HG02610 (cell line): ENCODE measurements at regions not wholly inside any gene's neighbourhood (a gene's known extent, or its start where the extent isn't known, plus 50 kb on each side); places are given as distances from the start of the nearest gene placed in this dataset.

Experiments used
- ATAC-seq: cut with Tn5 transposase; IDR thresholded peaks from one replicate; pipeline ENCODE4 v1.9.1; 2021; ENCODE audit warnings: mild to moderate bottlenecking, moderate library complexity; ENCODE audit not compliant: unreplicated experiment

GRCh38 chr11:80655834-80656233 is 1215.0 kb upstream of the TENM4 start:
- ATAC-seq, result no peak

- no peak for ATAC-seq
Observed at GRCh38 chr11:80650966-80651365, 1210.1 kb upstream of the TENM4 start.

DNA sequence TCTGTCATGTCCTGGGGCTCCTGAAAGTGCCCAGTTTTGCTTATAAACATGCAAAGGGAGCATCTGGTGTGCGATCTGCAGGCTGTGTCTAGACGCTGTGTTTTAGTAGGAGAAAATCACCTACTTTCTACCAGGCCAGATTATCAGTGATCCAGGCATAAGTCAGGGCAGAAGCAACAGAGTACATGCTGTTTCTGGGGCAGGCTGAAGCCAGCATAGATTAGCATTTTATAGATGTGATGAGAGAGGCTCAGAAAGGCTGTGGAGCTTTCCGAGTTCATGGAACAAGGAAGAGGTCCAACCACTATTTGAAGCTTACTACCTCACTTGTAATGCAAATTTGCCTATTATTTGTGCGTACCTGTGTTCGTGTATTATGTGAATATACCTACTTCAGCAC is 1208.4 kb upstream of the TENM4 start:
- ATAC-seq, result no peak

DNA sequence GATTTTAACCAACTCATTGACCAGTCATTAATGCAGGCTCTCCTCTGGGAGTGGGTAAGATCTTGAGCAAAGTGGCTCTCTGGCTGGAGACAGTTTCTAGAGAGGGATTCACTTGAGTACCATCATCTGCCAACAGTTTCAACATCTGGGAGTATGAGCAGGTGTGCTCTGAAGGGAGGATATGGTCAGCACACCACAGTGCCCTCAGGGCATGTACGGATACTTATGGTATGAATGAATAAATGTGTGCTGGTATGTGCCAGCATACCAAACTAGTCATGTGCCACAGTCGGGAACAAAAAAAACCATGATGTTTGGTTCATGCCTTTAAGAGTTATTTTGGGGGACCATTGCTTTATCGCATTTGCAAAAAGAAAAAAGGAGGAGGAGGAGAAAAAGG is 1197.5 kb upstream of the TENM4 start:
- no peak for ATAC-seq

DNA sequence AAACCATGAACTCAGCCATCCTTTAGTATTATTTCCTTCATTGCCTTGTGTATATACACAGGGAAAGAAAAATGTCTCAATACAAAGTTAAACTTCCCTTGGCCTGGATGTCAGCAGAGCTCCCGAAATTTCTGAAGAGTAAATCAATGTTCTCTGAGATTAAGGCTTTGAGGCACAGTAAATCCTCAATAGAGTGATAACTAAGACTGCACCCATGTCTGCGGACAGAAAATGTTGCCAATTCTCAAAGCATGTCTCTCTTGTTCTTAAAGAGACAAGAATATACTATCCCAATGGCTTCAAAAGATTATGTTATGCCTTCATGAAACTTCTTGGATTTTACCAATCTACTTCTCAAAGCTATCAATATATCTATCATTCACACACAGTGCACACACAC is 1196.7 kb upstream of the TENM4 start:
- no peak for ATAC-seq

- no peak for ATAC-seq
Observed at GRCh38 chr11:80636999-80637398, 1196.2 kb upstream of the TENM4 start.

DNA sequence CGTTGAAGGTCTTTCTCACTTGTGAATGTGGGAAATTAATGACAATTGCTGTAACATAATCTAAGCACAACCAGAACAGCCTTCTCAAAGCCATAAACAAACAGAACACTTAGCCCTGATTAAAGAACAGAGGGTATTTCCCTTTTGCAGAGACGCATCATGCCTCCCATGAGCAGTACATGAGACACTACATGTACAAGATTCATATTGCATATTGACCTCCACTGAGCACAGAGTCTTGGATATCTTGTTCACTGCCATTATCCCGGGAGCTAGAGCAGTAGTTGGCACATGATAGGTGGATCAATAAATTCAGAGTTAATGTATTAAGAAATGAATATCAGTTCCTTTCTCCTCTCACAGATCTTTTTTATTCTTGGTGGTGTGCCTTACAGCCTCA is 1194.3 kb upstream of the TENM4 start:
- no peak for ATAC-seq

DNA sequence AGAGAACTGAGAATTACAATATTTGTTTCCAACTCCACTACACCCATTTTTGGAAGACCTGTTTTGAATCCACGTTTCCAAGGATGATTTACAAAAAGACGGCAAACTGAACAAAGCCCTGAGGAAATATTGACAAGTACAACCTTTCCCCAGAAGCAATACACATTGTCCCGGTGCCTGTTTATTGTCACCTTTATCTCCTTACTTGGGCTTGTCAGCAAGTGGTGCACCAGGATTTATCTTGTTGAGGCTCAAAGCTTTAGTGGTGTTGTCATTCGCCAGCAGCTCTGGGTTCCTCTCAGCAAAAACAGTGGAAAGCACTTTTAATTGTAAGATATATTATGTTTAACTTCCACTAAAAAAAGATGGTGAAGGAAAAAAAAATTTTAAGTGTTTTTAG is 1191.9 kb upstream of the TENM4 start:
- no peak for ATAC-seq

DNA sequence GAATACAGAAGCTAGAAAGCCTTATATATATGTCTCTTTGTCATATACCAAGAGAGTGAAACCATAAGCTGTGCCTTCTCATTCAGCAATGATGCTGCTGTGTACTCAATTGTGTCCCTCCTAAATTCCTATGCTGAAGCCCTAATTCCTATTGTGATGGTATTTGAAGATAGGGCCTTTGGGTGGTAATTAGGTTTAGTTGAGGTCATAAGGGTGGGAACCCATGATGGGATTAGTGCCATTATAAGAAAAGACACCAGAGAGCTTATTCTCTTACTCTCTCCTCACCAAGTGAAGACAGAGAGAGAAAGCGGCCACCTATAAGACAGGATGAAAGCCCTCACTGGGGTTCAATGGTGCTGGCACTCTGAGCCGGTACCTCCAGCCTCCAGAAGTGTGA is 1191.3 kb upstream of the TENM4 start:
- ATAC-seq, result no peak

GRCh38 chr11:80629466-80629865 is 1188.6 kb upstream of the TENM4 start:
- ATAC-seq, result no peak

DNA sequence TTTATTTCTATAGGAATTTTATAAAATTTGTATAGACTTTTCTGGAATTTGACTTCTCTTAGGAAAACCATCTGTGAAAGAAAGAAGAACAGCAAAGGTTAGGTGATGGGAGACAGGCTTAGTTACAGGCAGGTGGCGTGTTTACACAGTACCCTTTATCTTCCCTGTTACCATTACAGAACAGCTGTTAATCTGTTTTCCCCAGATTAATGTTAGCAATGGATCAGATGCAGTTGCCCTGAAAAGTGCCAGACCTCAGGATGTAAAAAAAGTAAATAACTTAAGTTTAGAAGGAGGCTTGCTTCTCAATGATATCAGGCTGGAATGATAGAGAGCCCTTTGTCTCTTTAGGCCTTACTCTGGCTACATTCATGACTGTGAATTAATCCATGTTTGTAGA is 1186.5 kb upstream of the TENM4 start:
- no peak for ATAC-seq

DNA sequence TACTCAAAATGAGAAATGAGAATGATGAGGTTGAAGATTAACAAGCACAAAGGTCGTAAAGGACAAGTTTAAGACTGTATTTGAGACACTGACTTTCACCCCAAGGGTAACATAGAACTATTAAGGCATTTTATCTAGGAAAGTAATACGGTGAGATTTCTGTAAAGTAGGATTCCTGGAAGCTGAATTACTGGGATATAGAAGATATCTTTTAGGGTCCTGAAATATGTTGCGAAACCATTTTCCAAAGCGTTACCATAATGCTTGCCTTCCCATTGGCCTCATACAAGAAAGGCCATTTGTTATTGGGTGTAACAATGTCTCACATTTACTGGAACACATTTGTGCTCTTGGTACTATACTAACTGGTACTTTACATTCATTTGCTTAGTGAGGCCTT is 1185.9 kb upstream of the TENM4 start:
- no peak for ATAC-seq

DNA sequence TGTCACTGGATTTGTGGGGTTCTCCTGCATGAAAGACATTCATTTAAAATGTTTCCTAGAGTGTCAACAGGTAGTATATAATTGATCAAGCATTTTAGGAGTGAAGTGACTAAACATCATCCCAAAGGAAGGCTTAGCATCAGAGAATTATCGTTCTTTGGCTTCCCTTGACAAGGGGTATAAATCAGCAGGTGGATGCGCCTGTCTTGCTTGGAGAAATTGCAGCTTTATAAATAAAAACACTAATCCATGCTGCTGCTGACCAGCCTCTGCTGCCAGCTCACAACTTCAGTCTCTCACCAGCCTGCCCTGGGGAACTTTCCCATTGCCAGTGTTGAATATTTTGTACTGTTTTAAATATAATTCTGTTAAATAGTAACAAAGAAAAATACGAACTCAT is 1184.7 kb upstream of the TENM4 start:
- no peak for ATAC-seq

DNA sequence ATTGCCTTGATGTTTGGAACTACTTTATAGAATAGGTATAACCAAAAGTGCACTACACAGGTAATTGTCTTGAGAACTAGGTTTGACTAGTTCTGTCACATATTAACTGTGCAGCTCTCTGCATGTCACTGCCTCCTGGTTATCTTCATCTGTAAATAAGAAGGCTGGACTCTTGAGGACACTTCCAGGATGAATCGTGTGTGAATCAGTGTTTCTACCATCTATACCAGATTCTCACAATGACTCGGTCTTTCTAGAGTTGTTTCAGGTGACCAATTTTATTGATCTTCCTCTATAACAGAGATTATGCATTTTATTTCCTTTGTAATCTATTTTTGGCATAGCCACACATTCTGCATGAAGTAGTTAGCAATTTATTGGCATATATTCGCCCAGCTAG is 1181.0 kb upstream of the TENM4 start:
- no peak for ATAC-seq

- no peak for ATAC-seq
Observed at GRCh38 chr11:80620867-80621266, 1180.0 kb upstream of the TENM4 start.

DNA sequence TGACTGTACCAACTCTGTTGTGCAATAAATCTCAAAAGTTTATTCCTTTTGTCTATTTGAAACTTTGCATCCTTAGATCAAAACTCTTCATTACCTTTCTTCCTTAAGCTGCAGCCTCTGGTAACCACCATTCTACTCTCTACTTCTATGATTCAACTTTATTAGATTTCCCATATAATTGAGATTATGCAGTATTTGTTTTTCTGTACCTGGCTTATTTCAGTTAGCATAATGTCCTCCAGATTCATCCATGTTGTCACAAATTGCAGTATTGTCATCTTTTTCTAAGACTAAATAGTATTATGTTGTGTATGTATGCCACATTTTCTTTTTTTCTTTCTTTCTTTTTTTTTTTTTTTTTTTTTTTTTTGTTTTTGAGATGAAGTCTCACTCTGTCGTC is 1176.3 kb upstream of the TENM4 start:
- ATAC-seq, result no peak

DNA sequence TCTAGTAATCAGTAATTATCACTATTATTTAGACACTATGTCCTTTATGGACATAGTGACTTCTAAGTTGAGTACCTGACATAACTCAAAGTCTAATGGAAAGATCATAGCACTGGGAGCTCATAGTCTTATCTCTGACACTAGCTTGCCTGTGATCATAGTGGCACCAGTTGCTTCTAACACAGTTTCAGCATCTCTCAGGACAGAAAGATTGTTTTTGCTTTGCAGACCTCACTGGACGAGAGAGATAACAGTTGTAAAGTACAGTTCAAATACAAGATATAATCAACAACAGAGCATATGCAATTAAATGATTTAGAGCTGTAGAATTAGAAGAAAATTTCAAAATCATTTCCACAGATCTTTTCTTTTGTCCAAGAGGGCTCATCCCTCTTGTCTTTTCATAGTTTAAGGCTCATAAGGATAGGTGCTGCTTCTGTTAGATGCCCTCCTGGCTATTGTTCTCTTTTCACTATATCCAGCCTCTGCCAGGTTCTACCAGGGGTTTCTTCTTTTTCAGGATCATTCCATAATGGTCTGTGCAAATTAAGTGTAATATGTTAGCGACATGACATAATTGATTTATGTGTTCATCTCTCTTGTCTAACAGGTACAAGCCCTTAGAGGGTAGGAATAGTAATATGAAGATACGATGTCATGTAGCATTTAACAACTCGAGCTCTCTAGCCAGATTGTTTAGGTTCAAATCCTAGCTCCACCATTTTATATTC is 1175.4 kb upstream of the TENM4 start:
- ATAC-seq, result no peak

- no peak for ATAC-seq
Observed at GRCh38 chr11:80613655-80614054, 1172.8 kb upstream of the TENM4 start.

DNA sequence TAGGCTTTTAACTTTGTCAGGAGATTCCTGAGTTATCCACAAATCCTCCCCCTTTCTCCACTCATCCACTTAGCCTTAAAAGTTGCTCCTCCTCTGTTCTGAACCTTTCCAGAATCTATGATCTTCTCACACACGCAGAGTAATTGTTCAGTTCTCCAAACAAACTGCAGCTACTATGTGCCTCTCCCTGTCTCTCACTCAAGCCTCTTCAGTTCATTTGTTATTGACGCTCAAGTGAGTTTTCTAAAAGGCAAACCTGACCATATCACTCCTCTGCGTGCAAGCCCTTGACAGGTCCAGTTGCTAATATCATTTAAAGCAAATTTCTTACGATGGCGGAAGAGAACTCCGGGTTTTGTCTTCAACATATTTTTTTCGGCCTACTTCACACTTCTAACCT is 1169.7 kb upstream of the TENM4 start:
- ATAC-seq, result no peak

- no peak for ATAC-seq
Observed at GRCh38 chr11:80603472-80603871, 1162.6 kb upstream of the TENM4 start.

DNA sequence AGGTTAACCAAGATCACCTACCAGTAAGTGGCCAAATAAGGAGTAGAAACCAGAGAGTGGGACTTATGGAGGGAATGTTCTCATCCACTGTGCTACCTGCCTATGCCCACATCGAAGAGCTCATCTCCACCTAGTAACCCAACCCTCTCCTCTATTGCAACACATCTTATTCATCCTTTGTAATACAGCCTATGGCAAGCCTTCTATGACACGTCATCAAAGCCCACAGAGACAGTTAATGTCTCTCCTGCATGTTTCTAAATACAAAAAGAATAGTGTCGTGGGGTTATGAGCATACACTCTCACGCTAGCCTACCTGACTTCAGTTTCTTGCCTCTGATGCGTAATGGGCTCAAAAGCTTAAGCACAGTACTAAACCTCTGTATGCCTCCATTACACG is 1158.1 kb upstream of the TENM4 start:
- no peak for ATAC-seq

DNA sequence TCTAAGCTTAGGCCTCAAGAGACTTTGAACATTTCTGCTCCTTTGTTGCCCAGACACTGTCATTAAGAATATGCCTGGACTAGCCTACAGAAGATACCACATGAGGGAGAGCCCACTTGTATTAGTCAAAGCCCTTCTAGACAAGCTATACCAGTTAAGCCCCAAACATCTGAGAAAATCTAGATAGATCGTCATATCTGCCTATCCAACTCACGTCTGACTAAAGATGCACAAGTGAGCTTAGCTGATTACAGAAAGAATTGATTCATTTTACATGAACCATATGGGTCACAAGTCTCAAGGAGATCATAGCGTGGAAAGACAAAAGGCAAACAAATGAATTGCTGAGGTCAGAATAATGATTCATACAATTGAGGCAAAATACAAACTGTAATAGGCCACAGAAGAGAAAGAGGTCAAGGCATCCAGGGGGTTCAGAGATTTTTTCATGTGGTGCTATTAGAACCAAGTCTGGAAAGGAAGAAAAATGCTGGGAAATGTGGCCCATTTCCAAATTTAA is 1155.5 kb upstream of the TENM4 start:
- ATAC-seq, result no peak

- ATAC-seq, result no peak
Observed at GRCh38 chr11:80595011-80595410, 1154.2 kb upstream of the TENM4 start.
